Spleen (tissue), 11 donors: ENCODE measurements at regions not wholly inside any gene's neighbourhood (a gene's known extent, or its start where the extent isn't known, plus 50 kb on each side); places are given as distances from the start of the nearest gene placed in this dataset.
A peak's percentile ranks its signal among the peaks of the same experiment; 100 is the strongest.

ENCODE experiments used
- DNase-seq: peaks from one replicate; pipeline ENCODE4 v3.0.0-alpha.2; 2020
- H3K27ac ChIP-seq, 8 donors: fragments of 200-600 bp; sonication (generic) in 7 of 8; 1 replicate in 4 of 8; 2 replicates in 4 of 8; pipeline versions ENCODE4 v1.5.0 to v1.8.0; 2016 to 2021; ENCODE audit warnings: inconsistent platforms in 4 of 8, mild to moderate bottlenecking in 4 of 8, moderate library complexity in 1 of 8
- H3K27me3 ChIP-seq, 7 donors: fragments of 200-600 bp; sonication (generic) in 6 of 7; replicated peaks in 1 of 7; 1 replicate in 4 of 7; 2 replicates in 3 of 7; pipeline versions ENCODE4 v1.5.0 to v1.8.0; 2016 to 2021; ENCODE audit warnings: inconsistent platforms in 3 of 7, mild to moderate bottlenecking in 1 of 7
- H3K36me3 ChIP-seq, 6 donors: fragments of 200-600 bp; sonication (generic) in 5 of 6; 1 replicate in 4 of 6; 2 replicates in 2 of 6; pipeline versions ENCODE4 v1.5.0 to v1.8.0; 2016 to 2021; ENCODE audit warnings: inconsistent platforms in 2 of 6
- H3K4me1 ChIP-seq, 6 donors: fragments of 200-600 bp; sonication (generic) in 5 of 6; 1 replicate in 3 of 6; 2 replicates in 3 of 6; pipeline versions ENCODE4 v1.5.0 to v1.8.0; 2016 to 2021; ENCODE audit warnings: inconsistent platforms in 3 of 6
- H3K4me3 ChIP-seq, 8 donors: fragments of 200-600 bp; sonication (generic) in 7 of 8; 1 replicate in 4 of 8; 2 replicates in 4 of 8; pipeline versions ENCODE4 v1.5.0 to v1.8.0; 2016 to 2021; ENCODE audit warnings: inconsistent platforms in 4 of 8, mild to moderate bottlenecking in 4 of 8, moderate library complexity in 2 of 8
- H3K9me3 ChIP-seq, 8 donors: fragments of 200-600 bp; sonication (generic) in 7 of 8; 1 replicate in 4 of 8; 2 replicates in 4 of 8; pipeline versions ENCODE4 v1.5.0 to v1.8.0; 2016 to 2021; ENCODE audit warnings: inconsistent platforms in 4 of 8
- CTCF ChIP-seq, 11 experiments: fragments of 200-600 bp in 7 of 11; fragments of 450-650 bp in 4 of 11; sonication (generic) in 4 of 11; IDR thresholded peaks in 8 of 11; conservative IDR thresholded peaks in 3 of 11; 1 replicate in 7 of 11; 2 replicates in 4 of 11; pipeline versions ENCODE4 v1.4.0 to v1.8.0; 2016 to 2021; ENCODE audit warnings: antibody characterized with exemption in 11 of 11, inconsistent platforms in 4 of 11, mild to moderate bottlenecking in 1 of 11
- POLR2A ChIP-seq, 3 donors: fragments of 450-650 bp; IDR thresholded peaks; one replicate each; pipeline ENCODE4 v1.5.1; 2017; ENCODE audit warnings: antibody characterized with exemption in 3 of 3, mild to moderate bottlenecking in 1 of 3
- POLR2AphosphoS5 ChIP-seq, 3 donors: sonication (generic); formaldehyde crosslinking; IDR thresholded peaks; one replicate each; pipeline ENCODE4 v1.5.1; 2017; ENCODE audit warnings: antibody characterized with exemption in 3 of 3
- WGBS, 5 donors: extraction: QIAGEN DNeasy Blood & Tissue Kit in 3 of 5; methylation state at CpG; one replicate each; pipeline versions ENCODE4 v1.1.5 to v1.1.7; 2013 to 2018; 5-methylcytosine and 5-hydroxymethylcytosine counted together
- intact Hi-C: fragments of 100-400 bp; cut with DNase I; formaldehyde crosslinking; loops from one replicate; pipeline ENCODE4 v1.15.0; 2023; ENCODE audit warnings: low total_unique reads
- donor health status: healthy with polysubstance abuse.
- donor health status: DM: no; HTN: no; CAD: no; lungs with moderate emphysema.
- donor health status: DM: no; HTN: no; CAD: no.
- donor health status: Bipolar disorder and iron deficiency.
- donor health status: healthy.
- donor health status: DM: no; HTN: no; CAD: no.
- donor health status: DM: yes; HTN: yes; CAD: no.

GRCh38 chr3:170814822-170815221, 55.2 kb downstream of the RPL22L1 start:
- H3K4me1 ChIP-seq = peaks cover 0 to 10% (median 0%) of the 10 kb centered on the region in 6 donors
- no peaks in the 10 kb centered on the region for H3K27me3 ChIP-seq
- no peak overlapping the region for H3K27ac ChIP-seq
- DNase-seq = no peak
- intact Hi-C loops = loop anchor here (5.0 kb wide), 1 partner anchor 403 kb away; no protein-coding TSS in a partner anchor
- no peaks in the 10 kb centered on the region for H3K36me3 ChIP-seq
- H3K9me3 ChIP-seq = no peaks in the 10 kb centered on the region
- WGBS, 5 donors = 69 to 89% (median 80%) methylated on average over 3 of the region's 3 CpGs
- H3K4me3 ChIP-seq = no peak overlapping the region
- no peak for TF ChIP-seq CTCF (IDR thresholded peaks at IDR 0.05 in 8 of 11, conservative IDR thresholded peaks at IDR 0.05 in 3 of 11)
- no peak for TF ChIP-seq POLR2AphosphoS5 (IDR thresholded peaks at IDR 0.05)
- no peak for TF ChIP-seq POLR2A (IDR thresholded peaks at IDR 0.05)

GRCh38 chr3:170813266-170813665, 56.7 kb downstream of the RPL22L1 start:
- DNase-seq = no peak
- peaks cover 0 to 15% (median 0%) of the 10 kb centered on the region in 6 donors for H3K4me1 ChIP-seq
- H3K27ac ChIP-seq = no peak overlapping the region
- no peak for TF ChIP-seq CTCF (IDR thresholded peaks at IDR 0.05 in 8 of 11, conservative IDR thresholded peaks at IDR 0.05 in 3 of 11)
- TF ChIP-seq POLR2AphosphoS5 (IDR thresholded peaks at IDR 0.05) = no peak
- TF ChIP-seq POLR2A (IDR thresholded peaks at IDR 0.05) = no peak
- no peaks in the 10 kb centered on the region for H3K9me3 ChIP-seq
- intact Hi-C loops = loop anchor here (5.0 kb wide), 1 partner anchor 401 kb away; no protein-coding TSS in a partner anchor
- H3K27me3 ChIP-seq = no peaks in the 10 kb centered on the region
- 57 to 81% (median 81%) methylated on average over 5 of the region's 5 CpGs for WGBS, 5 donors
- H3K36me3 ChIP-seq = no peaks in the 10 kb centered on the region
- no peak overlapping the region for H3K4me3 ChIP-seq

GRCh38 chr3:170811928-170812591, 57.9 kb downstream of the RPL22L1 start:
- Histone ChIP-seq H3K4me1 (peaks cover 0 to 15% (median 0%) of the 10 kb centered on the region in 6 donors), H3K27ac (no peak overlapping the region), H3K9me3 (no peaks in the 10 kb centered on the region), H3K4me3 (no peak overlapping the region), H3K27me3 (no peaks in the 10 kb centered on the region), H3K36me3 (no peaks in the 10 kb centered on the region)
- no peak for DNase-seq
- TF ChIP-seq CTCF (IDR thresholded peaks at IDR 0.05 in 8 of 11, conservative IDR thresholded peaks at IDR 0.05 in 3 of 11) (peak; percentile 74 to 96 (median 87)), POLR2A (IDR thresholded peaks at IDR 0.05) (no peak)
- intact Hi-C loops = loop anchor here (5.0 kb wide), 1 partner anchor 400 kb away; no protein-coding TSS in a partner anchor
- WGBS, 5 donors = 64 to 76% (median 71%) methylated on average over 8 of the region's 8 CpGs

GRCh38 chr3:170811515-170811914, 58.5 kb downstream of the RPL22L1 start:
- Histone ChIP-seq H3K27me3 (no peaks in the 10 kb centered on the region), H3K4me3 (no peak overlapping the region), H3K4me1 (peaks cover 0 to 15% (median 0%) of the 10 kb centered on the region in 6 donors), H3K9me3 (no peaks in the 10 kb centered on the region), H3K27ac (no peak overlapping the region), H3K36me3 (no peaks in the 10 kb centered on the region)
- DNase-seq = no peak
- intact Hi-C loops = loop anchor here (5.0 kb wide), 1 partner anchor 399 kb away; no protein-coding TSS in a partner anchor
- TF ChIP-seq POLR2A (IDR thresholded peaks at IDR 0.05) = no peak
- no peak for TF ChIP-seq CTCF (IDR thresholded peaks at IDR 0.05 in 8 of 11, conservative IDR thresholded peaks at IDR 0.05 in 3 of 11)
- no peak for TF ChIP-seq POLR2AphosphoS5 (IDR thresholded peaks at IDR 0.05)
- 80 to 88% (median 85%) methylated on average over 5 of the region's 5 CpGs for WGBS, 5 donors
